Stomach (tissue), 4 donors: ENCODE measurements at regions not wholly inside any gene's neighbourhood (a gene's known extent, or its start where the extent isn't known, plus 50 kb on each side); places are given as distances from the start of the nearest gene placed in this dataset.

Source experiments
- CTCF ChIP-seq, 7 experiments: fragments of 450-650 bp in 4 of 7; fragments of 200-600 bp in 3 of 7; sonication (generic) in 3 of 7; IDR thresholded peaks; one replicate each; pipeline ENCODE4 v1.5.1; 2016 to 2019; ENCODE audit warnings: antibody characterized with exemption in 7 of 7, control low read depth in 2 of 7, mild to moderate bottlenecking in 1 of 7
- POLR2A ChIP-seq, 4 donors: fragments of 450-650 bp; IDR thresholded peaks; one replicate each; pipeline ENCODE4 v1.6.1; 2016; ENCODE audit warnings: antibody characterized with exemption in 4 of 4, control low read depth in 2 of 4, mild to moderate bottlenecking in 1 of 4, moderate library complexity in 1 of 4
- POLR2AphosphoS5 ChIP-seq, 3 donors: sonication (generic); formaldehyde crosslinking; IDR thresholded peaks; one replicate each; pipeline ENCODE4 v1.6.1; 2016; ENCODE audit warnings: antibody characterized with exemption in 3 of 3

GRCh38 chr18:65372904-65373303, 377.9 kb upstream of the CDH7 start:
- TF ChIP-seq CTCF (IDR thresholded peaks at IDR 0.05) (no peak), POLR2A (IDR thresholded peaks at IDR 0.05) (no peak), POLR2AphosphoS5 (IDR thresholded peaks at IDR 0.05) (no peak)
